HEK293T (cell line): ENCODE measurements at regions not wholly inside any gene's neighbourhood (a gene's known extent, or its start where the extent isn't known, plus 50 kb on each side); places are given as distances from the start of the nearest gene placed in this dataset.

Source experiments
- CTCF ChIA-PET: fragments of 350-600 bp; formaldehyde crosslinking; extraction: SDS; loops from one replicate; lab custom pipeline; 2021; ENCODE audit warnings: antibody characterized with exemption, inconsistent platforms; lab: Yijun Ruan, JAX
- POLR2A ChIA-PET: fragments of 350-600 bp; formaldehyde crosslinking; extraction: SDS; loops from one replicate; lab custom pipeline; 2020; ENCODE audit warnings: antibody characterized with exemption, inconsistent platforms; lab: Yijun Ruan, JAX
- DNase-seq: peaks from one replicate; pipeline ENCODE4 v3.0.0; 2012; ENCODE audit warnings: mixed read lengths; ENCODE audit errors: extremely low spot score
- ARNT ChIP-seq: fragments of 450-650 bp; IDR thresholded peaks from 2 replicates; pipeline ENCODE4 v1.6.1; 2017; ENCODE audit warnings: mild to moderate bottlenecking
- BHLHE40 ChIP-seq: fragments of 450-650 bp; IDR thresholded peaks from 2 replicates; pipeline ENCODE4 v1.6.1; 2016; ENCODE audit warnings: mild to moderate bottlenecking, moderate library complexity, borderline replicate concordance
- CTBP1 ChIP-seq: fragments of 450-650 bp; IDR thresholded peaks from 2 replicates; pipeline ENCODE4 v1.6.1; 2016; ENCODE audit warnings: borderline replicate concordance
- ELF4 ChIP-seq: fragments of 450-650 bp; IDR thresholded peaks from 2 replicates; pipeline ENCODE4 v1.6.1; 2017; ENCODE audit warnings: antibody characterized with exemption
- FOXA1 ChIP-seq: fragments of 450-650 bp; IDR thresholded peaks from 2 replicates; pipeline ENCODE4 v1.6.1; 2016; ENCODE audit warnings: mild to moderate bottlenecking
- FOXK2 ChIP-seq: fragments of 450-650 bp; IDR thresholded peaks from 2 replicates; pipeline ENCODE4 v1.6.1; 2016; ENCODE audit warnings: mild to moderate bottlenecking
- FOXM1 ChIP-seq: fragments of 450-650 bp; IDR thresholded peaks from 2 replicates; pipeline ENCODE4 v1.6.1; 2017; ENCODE audit warnings: mild to moderate bottlenecking, borderline replicate concordance
- HDGF ChIP-seq: fragments of 450-650 bp; IDR thresholded peaks from 2 replicates; pipeline ENCODE4 v1.6.1; 2017; ENCODE audit warnings: antibody characterized with exemption, borderline replicate concordance
- L3MBTL2 ChIP-seq: fragments of 450-650 bp; conservative IDR thresholded peaks from 2 replicates; pipeline ENCODE4 v1.6.1; 2016; ENCODE audit warnings: mild to moderate bottlenecking
- LEF1 ChIP-seq: fragments of 450-650 bp; IDR thresholded peaks from 2 replicates; pipeline ENCODE4 v1.6.1; 2017; ENCODE audit warnings: mild to moderate bottlenecking, borderline replicate concordance
- NFRKB ChIP-seq: fragments of 450-650 bp; IDR thresholded peaks from 2 replicates; pipeline ENCODE4 v1.6.1; 2016; ENCODE audit warnings: mild to moderate bottlenecking, moderate library complexity
- PKNOX1 ChIP-seq: fragments of 450-650 bp; IDR thresholded peaks from 2 replicates; pipeline ENCODE4 v1.6.1; 2016
- SP1 ChIP-seq: fragments of 450-650 bp; IDR thresholded peaks from 2 replicates; pipeline ENCODE4 v1.6.1; 2017
- SUZ12 ChIP-seq: fragments of 450-650 bp; IDR thresholded peaks from 2 replicates; pipeline ENCODE4 v1.6.1; 2016; ENCODE audit warnings: mild to moderate bottlenecking
- TARDBP ChIP-seq: fragments of 450-650 bp; IDR thresholded peaks from 2 replicates; pipeline ENCODE4 v1.6.1; 2016
- ZNF384 ChIP-seq: fragments of 450-650 bp; IDR thresholded peaks from 2 replicates; pipeline ENCODE4 v1.6.1; 2016

GRCh38 chr1:88098881-88099280 lies 585.2 kb upstream of the PKN2 start:
- ChIA-PET POLR2A (no interaction called here), CTCF (no interaction called here)
- TF ChIP-seq SUZ12, result no peak
- TF ChIP-seq FOXK2, result no peak
- no peak for TF ChIP-seq ARNT
- TF ChIP-seq SP1, result no peak
- TF ChIP-seq BHLHE40, result no peak
- TF ChIP-seq ZNF384, result no peak
- no peak for TF ChIP-seq ELF4
- no peak for TF ChIP-seq TARDBP
- DNase-seq, result no peak

GRCh38 chr1:88101041-88101440 lies 583.0 kb upstream of the PKN2 start:
- TF ChIP-seq ZNF384, result no peak
- TF ChIP-seq L3MBTL2, result no peak
- TF ChIP-seq BHLHE40, result no peak
- no peak for TF ChIP-seq FOXA1
- TF ChIP-seq HDGF, result no peak
- no peak for TF ChIP-seq FOXM1
- TF ChIP-seq ARNT, result no peak
- no peak for TF ChIP-seq FOXK2
- TF ChIP-seq LEF1, result no peak
- no peak for TF ChIP-seq ELF4
- TF ChIP-seq TARDBP, result no peak
- no peak for TF ChIP-seq CTBP1
- no peak for TF ChIP-seq SP1
- TF ChIP-seq SUZ12, result no peak
- TF ChIP-seq NFRKB, result no peak
- no peak for TF ChIP-seq PKNOX1
- no peak for DNase-seq
- CTCF ChIA-PET, result interaction anchor here (0.5 kb wide), 1 partner anchor 793 kb away, joined by 4 read pairs; no protein-coding TSS in a partner anchor
- POLR2A ChIA-PET, result no interaction called here

- CTCF ChIA-PET, result no interaction called here
- POLR2A ChIA-PET, result no interaction called here
- DNase-seq, result no peak
- TF ChIP-seq L3MBTL2, result no peak
- no peak for TF ChIP-seq SUZ12
- TF ChIP-seq SP1, result no peak
- TF ChIP-seq HDGF, result no peak
- no peak for TF ChIP-seq TARDBP
- no peak for TF ChIP-seq FOXA1
- TF ChIP-seq LEF1, result no peak
- TF ChIP-seq ARNT, result no peak
- no peak for TF ChIP-seq ELF4
- TF ChIP-seq FOXM1, result no peak
- no peak for TF ChIP-seq FOXK2
- TF ChIP-seq ZNF384, result no peak
- no peak for TF ChIP-seq PKNOX1
- TF ChIP-seq BHLHE40, result no peak
- no peak for TF ChIP-seq CTBP1
- TF ChIP-seq NFRKB, result no peak
Observed at GRCh38 chr1:88104236-88104635, 579.8 kb upstream of the PKN2 start.

GRCh38 chr1:88104886-88105285 lies 579.2 kb upstream of the PKN2 start:
- CTCF ChIA-PET, result no interaction called here
- no peak for DNase-seq
- POLR2A ChIA-PET, result no interaction called here
- TF ChIP-seq BHLHE40 (no peak), SP1 (no peak), PKNOX1 (no peak), ELF4 (no peak), ZNF384 (no peak), SUZ12 (no peak), TARDBP (no peak), ARNT (no peak), NFRKB (no peak), FOXK2 (no peak), LEF1 (no peak), L3MBTL2 (no peak), FOXA1 (no peak)

- POLR2A ChIA-PET, result no interaction called here
Observed at GRCh38 chr1:88111816-88112215, 572.3 kb upstream of the PKN2 start.

More at GRCh38 chr1:88111816-88112215, 572.3 kb upstream of the PKN2 start:
- DNase-seq, result no peak
- CTCF ChIA-PET, result no interaction called here
- TF ChIP-seq ZNF384, result no peak
- TF ChIP-seq ARNT, result no peak
- TF ChIP-seq SP1, result no peak
- no peak for TF ChIP-seq L3MBTL2
- no peak for TF ChIP-seq SUZ12
- no peak for TF ChIP-seq FOXM1
- no peak for TF ChIP-seq PKNOX1
- no peak for TF ChIP-seq HDGF
- TF ChIP-seq BHLHE40, result no peak
- TF ChIP-seq NFRKB, result no peak
- TF ChIP-seq LEF1, result no peak
- TF ChIP-seq TARDBP, result no peak
- no peak for TF ChIP-seq ELF4
- no peak for TF ChIP-seq FOXA1
- TF ChIP-seq CTBP1, result no peak
- no peak for TF ChIP-seq FOXK2
